LHCN-M2 (cell line): ENCODE measurements at regions not wholly inside any gene's neighbourhood (a gene's known extent, or its start where the extent isn't known, plus 50 kb on each side); places are given as distances from the start of the nearest gene placed in this dataset.
A peak's percentile ranks its signal among the peaks of the same experiment; 100 is the strongest.

Source experiments
- DNase-seq: peaks from one replicate; pipeline ENCODE4 v3.0.0-alpha.2; 2012; ENCODE audit warnings: low read depth

DNA sequence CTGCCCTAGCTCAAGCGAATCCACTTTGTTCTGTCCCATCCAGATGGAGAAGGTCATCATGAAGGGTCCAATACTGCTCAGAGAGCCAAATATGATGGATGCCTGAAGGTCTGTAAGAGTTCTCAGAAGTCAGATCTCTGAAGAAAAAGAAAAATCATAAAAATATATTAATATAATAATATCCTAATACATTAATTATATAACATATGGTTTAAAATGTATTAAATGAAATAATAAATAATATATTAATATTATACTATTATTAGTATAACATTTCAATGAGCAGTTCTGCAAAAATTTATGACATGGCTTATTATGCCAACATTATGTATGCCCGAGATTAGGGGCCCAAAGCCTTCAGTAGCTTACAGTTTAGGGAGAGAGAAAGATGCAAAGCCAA lies 78.2 kb upstream of the GPR12 start:
- DNase-seq = no peak

DNA sequence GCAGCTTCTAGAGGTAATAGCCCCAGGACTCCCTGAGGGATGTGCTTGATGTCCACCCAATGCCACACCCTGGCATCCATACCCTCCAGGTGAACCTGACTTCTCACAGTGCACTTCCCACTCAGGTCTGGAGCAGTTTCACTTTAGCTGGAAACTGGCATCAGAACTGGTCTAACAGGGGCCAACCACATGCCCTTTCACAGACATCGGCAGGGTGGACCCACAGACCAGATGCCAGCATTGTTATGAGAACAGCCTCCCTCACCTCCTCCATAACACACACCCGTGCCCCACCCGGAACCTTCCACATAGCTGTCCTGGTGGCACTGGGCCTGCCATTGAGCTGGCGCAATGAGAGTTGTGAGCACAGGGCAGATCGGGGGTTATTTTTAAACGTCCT lies 77.4 kb upstream of the GPR12 start:
- DNase-seq = no peak

DNA sequence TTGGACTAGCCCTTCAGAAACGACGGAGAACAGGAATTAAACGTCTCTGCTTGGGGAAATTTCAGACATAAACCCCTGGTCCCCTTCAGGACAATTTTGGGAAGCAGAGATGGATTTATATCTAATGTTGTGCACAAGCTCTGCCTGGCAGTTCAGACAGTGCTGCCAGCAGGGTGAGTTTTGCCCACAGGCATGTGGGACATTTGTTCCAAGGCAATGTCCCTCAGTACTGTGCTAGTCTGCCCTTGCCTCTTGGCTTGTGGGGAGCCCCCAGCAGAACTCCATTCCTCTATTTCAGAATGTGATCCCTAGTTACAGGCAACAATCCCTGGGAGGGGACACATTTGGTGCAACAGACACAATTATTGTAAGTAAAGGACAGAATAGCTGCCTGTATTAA lies 76.5 kb upstream of the GPR12 start:
- DNase-seq = no peak

DNA sequence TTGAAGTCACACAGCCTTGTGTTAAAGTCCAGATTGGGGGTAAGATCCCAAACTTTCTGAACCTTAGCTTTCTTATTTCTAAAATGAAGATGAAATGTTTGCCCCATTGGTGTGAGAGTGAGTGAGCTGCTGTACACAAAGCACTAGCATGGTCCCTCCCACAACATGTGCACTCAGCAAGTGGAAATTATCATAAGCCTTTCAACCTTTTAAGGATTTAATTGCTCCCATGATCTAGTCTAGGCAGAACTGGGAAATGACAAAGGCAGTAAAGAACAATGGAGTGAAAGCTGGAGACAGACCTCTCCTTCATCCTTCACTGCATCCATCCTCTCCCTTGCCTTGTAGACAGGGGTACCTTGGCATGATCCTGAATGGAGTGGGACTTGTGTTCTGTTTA lies 76.0 kb upstream of the GPR12 start:
- DNase-seq = no peak

DNA sequence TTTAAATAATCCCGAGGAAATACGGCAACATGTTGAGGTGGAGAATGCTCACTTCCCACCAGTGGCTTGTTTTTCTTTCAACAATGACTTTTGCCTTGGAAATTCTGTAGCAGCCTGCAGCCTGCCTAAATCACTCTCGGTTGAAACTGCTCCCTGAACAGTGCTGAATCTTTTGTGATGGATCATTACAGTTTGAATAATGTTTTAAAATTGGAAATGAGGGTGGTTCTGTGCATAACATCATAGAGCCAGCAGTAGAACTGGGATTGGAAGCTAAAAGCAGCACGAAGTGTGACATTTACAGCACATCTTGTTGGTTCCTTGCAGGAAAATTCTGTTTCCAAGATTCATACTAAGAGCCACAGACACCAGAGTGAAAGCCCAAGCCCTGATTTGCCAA lies 74.1 kb upstream of the GPR12 start:
- DNase-seq = no peak

DNA sequence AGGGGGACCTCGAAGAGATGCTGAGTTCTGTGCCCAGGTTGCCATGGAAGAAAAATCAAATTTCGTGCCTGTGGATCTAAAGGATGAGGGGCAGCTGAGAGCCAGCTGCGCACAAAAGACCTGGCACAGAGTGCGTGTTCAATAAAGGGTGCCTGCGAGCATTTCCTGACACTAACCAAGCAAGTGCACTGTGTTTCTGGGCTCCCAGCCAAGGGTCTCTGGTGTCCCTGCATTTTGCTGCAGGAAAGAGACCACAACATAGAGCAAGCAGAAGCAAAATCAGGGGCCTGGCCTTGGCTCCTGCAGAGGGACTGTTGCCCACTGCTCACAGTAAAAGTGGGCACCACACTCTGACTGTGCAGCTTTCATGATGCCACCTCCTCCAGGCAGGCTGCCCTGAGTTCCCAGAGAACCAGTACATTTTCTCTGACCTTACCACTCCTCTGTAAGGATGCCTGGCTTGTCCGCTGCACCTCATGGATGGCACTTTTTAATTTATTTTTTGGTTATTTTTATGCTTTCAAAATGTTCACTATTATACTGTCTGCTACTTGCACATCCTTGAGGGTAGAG lies 70.8 kb upstream of the GPR12 start:
- no peak for DNase-seq

DNA sequence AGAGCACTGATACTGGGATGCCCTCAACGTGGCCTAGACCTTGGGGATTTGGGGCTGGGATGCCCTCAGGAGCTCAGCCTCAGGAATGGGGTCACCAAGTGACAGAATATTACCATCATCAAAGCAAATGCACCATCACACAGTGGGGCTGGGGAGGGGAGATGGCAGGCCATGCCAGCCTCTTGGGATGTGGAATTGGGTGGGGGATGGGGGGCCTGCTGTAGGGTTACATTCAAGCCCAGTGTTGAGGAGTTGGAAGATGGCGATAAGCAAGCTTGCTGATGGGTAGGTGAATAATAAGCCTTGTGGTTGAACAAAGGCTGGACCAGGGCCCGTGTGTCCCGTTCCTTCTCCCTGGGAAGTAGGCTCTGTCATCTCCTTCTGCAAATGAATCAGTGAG lies 69.1 kb upstream of the GPR12 start:
- no peak for DNase-seq

DNA sequence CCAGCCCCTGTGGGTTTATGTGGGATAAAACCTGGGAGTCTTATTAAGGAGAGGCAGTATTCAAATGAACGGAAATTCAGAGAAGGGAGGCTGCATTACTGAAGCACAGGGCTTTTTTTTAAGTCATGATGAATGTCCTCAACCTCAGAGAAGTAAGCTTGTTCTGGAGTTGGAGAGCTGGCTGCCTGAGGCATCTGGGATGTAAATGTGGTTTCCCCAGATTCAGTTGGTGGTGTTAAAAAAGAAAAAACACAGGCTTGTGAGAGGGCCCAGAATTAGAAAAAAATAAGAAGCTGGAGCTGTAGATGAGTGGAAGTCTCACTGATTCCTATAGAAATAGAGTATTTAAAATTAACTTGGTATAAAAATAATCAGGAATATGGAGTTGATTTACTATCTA lies 64.0 kb upstream of the GPR12 start:
- DNase-seq = no peak

DNA sequence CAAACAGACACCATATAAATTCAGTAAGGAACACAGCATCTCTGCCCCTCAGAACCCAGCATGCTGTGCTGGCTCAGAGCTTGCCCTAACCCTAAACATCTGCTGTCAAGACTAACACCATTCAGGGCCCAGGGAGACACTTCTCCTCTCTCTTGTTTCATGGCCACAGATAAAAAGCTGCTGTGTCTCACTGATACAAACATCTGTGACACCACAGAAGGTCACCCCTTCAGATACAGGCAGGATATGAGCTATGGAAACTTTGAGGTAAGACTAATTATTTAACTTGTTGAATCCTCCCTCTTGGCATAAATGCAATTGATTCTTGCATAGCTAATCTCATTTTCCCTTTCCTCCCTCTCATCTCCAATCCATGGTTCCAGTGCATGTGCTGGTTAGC lies 61.6 kb upstream of the GPR12 start:
- DNase-seq = no peak

DNA sequence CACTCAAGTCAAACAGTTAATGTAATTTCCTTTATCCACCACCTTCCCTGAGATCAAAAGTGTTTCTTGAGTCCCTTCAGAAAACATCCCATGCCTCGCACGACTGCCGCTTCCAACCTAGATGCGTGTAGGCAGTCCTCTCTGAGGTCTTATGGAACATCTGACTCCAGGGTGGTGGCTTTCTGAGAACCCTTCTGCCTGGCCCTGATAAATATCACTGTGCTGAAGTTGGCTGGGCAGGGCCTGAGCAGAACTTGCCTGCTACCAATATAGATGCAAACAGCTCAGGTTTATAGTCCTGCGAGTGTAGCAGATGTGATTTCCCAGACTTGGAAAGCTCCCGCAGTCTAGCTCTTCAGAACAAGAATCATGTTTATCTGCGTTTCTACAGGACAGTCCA lies 61.1 kb upstream of the GPR12 start:
- DNase-seq = no peak

DNA sequence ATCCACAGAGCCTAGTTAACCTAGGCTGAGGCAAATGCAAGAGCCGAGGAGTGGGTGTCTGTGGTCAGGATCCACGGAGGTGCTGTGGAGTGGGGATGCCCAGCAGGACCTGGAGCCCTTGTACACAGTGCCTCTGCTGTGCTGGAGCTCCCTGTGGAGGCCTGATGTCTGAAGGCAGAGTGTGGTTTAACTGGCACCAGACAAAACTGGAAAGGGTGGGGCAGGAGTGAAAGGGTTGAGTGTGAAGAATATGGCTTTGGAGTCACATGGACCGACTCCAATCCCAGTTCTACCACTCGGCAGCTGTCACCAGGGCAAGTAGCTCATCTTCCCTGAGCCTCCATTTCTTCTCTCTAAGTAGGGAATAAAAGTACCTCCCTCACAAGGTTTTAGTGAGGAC lies 60.3 kb upstream of the GPR12 start:
- no peak for DNase-seq

DNA sequence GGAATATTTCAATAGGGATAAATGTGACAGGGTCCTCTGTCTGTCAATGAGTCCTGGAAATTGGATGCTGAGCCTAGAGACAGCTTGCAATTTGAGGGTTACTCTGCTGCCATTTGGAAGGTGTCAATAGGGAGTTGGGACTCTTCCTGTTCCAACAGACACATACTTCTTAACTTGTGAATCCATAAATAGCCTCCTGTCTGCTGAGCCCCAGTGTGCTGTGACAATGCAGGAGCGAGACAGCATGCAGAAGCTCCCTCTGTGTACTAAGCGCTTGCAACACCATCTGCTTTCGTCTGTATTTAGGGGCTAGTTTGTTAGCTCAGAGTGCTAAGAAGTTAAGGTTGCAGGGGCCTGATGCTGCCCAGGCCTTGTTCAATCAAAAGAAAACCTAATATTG lies 58.5 kb upstream of the GPR12 start:
- DNase-seq = no peak

DNA sequence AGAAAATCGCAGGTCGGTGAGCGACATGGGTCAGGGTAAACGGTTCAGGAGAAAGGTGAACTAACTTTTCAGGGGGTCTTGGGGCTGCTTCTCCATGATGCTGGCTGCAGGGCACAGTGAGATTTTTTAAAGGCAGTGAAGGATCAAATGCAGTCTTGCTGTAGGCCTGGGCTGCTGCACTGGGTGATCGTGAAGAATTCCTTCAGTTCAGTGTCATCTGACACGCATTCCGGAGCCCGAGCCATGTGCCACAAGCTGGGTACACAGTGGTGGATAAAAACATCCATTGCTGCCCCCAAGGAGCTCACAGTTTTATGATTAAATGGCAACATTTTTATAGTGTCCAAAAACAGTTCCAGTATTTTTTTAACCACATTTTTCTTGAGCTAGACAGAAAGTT lies 56.3 kb upstream of the GPR12 start:
- DNase-seq = peak; percentile 1

DNA sequence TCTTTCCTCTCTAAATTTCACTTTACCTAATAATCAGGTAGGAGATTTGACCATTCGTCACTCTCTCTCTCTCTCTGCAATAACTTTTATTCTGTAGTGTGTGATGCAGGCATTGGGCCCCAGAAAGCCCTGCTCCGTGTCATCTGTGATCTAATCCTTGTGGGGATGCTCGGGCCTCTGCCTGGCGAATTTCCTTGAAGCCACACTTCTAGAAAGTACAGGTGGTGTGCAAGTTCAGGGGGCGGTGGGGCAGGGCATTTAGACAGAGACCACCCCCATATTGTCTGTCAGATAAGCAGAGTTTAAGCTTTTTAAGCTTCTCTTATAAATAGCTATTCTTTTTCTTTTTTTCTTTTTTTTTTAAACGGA lies 53.4 kb upstream of the GPR12 start:
- no peak for DNase-seq

DNA sequence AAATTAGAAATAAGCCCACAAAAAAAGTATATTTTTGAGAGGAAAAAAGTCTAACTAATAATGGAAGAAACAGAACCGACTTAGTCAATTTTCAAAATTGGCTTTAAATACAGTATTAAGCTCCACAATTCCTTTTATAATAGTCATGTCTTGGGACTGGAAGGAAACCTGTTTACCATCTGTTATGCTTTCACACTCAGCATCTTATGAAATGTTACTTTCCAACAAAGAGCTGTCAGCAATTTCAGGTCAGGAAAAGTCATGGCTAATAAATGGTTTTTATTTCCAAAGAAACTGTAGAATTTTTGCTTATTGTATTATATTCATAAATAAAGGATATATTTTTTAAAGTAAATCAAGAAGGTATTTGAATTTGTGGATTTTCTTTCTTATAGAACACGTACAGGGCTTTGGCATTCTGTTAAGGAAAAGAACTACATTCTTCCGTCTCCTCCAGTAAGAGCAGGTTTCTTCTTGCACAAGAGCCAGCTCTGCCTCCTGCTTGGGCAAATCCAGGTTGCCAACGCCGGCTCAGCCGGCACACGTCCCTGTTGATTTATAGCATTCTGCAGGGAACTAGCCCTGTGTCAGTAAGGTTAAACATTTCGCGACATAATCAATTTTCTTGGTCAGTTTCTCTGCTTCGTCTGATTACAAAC lies 52.9 kb upstream of the GPR12 start:
- no peak for DNase-seq

DNA sequence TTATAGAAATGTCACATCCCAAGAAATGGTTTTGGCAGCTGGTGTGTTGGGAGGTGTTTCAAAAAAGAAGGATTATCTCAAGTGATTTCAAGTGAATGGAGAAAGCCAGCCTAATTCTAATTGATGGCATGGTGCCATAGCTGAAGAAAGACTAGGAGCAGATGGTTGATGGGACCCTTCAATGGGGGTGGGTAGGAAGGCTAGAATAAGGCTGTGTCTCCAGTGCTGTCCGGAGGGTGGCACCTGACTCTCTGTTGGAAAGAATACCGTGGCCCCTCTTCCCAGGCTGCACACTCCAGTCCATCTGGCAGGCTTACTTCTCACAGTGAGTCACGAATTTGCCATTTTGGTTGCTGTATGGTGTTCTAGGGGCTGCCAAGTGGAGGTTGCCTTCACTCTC lies 51.0 kb upstream of the GPR12 start:
- DNase-seq = no peak
